Kidney glomerular epithelial cell (primary cell): ENCODE measurements at regions not wholly inside any gene's neighbourhood (a gene's known extent, or its start where the extent isn't known, plus 50 kb on each side); places are given as distances from the start of the nearest gene placed in this dataset.
A peak's percentile ranks its signal among the peaks of the same experiment; 100 is the strongest.

Experiments
- DNase-seq: peaks from one replicate; lab custom pipeline; 2025; lab: John Stamatoyannopoulos, UW

DNA sequence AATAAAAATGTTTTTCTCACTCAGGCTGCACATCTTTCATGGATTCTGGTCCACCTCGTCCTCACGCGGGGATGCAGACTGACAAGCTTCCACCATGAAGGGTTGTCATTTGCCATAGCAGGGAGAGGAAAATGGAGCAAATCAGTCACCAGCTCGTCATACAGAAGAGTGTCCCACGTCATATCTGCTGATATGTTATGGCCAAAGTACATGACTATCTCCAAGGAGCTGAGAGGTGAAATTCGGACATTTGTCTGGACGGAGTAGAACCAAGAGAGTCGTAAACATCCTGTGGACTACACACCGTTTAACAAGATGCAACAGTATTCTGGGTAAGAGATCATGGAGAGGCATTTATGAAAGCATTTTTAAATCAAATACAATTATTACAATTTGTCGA, 75.3 kb upstream of the MYOCD start:
- no peak for DNase-seq

DNA sequence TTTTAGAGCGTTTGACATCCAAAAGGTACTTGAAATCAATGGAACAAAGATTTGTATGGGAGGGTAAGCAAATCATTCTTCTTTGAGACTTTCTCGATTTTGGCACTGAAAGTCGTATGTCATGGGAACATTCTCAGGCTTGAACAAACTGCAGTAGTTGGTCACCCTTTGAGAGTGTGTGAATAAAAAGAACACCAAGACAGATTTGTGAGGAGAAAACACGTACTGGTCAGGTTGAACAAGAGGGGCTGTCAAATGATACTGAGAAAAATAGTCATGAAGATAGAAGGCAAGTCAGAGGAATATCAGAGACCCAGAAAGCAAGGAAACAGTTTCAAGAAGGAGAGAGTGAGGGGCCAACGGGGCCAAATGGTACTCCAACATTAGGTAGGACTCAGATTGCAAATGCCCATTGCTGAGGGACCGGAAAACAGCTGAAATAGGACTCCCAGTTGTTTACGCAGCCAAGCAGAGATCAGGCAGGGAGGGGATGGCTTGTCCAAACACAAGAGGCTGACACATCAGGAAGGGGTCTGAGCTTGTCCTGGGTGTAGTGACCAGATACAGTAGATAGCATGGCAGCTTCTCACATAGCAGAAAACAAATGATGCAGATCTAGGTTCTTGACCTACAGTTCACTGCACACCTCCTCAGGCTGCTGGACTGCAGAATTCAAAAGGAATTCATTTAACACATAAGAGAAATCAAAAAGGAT, 74.5 kb upstream of the MYOCD start:
- DNase-seq = peak; percentile 87

DNA sequence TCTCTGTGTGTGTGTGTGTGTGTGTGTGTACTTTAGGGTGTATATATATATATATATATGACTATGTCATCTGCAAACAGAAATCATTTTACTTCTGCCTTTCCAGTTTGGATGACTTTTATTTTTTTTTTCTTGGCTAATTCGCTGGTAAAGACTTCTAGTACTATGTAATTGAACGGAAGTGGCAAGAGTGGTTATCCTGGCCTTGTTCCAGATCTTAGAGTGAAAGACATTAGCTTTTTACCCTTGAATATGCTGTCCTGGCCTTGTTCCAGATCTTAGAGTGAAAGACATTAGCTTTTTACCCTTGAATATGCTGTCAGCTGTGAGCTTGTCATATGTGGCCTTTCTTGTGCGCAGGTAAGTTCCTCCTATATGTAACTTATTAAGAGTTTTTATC, 72.7 kb upstream of the MYOCD start:
- peak; percentile 41 for DNase-seq

DNA sequence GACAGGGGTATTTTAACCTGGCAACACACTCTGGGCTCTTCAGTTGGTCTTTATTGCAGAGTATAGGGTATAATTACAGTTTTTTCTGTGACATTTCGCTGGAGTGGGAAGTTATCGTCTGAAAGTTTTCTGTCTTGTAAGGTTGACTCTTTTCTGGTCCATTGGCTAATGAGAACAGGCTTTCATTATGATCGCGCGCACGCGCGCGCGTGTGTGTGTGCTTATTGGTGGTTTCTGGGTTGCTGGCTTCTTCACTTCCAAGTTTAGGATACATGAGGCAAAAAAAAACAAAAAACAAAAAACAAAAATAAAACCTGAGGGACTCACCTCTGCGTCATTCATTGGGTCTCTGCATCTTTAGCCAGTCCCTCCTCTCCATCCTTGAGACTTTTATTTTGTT, 68.7 kb upstream of the MYOCD start:
- DNase-seq = no peak

DNA sequence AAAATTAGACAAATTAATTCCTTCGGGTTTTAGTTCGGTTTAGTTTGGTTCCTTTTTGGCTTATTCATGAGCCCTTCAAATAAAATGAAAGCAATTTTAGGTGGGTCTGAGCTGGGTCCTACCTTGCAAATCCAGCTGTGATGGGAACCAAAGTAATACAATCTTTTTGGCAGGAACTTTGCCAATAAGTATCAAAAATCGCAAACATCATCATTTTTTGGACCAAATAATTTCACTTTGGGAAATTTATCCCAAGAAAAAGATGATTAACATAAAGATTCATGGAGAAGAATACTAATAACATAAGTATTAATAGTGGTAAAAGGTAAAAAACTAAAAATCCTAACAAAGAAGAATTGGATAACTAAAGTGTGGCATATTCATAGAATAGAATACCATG, 67.8 kb upstream of the MYOCD start:
- DNase-seq = no peak

DNA sequence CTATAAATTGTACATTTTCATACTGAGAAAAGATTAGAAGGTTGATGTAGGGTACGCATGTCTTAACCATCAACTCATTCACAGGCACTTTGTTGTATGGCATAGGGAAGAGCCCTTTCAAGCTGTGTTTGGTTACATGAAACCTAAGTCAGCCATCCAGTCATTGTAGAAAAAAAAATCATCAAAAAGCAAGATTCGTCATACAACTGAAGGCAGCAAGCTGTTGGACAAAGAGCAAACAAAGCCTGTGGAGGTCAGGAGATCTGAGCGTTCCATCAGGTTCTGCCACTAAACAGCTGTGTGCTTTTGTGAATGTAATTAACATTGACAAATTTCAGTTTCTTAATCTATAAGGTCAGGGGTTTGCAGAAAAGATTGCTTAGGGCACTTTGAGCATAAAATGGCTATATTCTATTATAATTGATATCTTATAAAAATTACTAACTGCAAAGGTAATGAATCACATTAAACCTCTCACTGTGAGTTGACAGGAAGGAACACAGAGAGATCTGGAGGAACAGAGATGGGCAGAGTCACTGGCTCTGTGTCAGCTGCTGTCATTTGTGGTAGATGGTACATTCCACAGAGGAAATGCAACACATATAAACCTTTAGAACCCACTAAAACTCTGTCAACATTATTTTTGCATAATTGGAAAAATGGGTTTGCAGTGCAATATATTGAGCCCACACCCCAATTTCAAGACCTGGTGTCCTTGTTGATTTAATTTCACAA, 66.3 kb upstream of the MYOCD start:
- DNase-seq = no peak

DNA sequence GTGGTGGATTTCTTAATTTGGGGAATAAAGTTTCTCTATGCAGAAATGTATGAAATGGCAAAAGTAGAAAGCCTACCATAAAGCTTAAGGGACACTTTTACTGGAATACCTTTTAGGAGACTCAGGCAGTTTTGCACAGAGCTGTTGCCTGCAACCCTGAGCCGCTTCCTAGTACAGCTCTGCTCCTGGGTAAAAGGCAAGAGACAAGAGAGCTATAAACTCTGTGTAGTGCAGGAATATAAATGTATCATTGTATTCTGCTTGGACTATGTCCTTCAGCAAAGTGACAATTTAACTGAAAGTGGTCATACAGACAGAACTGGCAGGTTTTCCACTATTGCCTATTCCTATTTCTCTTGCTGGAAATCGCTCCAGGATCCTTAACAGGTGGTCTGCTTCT, 65.3 kb upstream of the MYOCD start:
- no peak for DNase-seq

DNA sequence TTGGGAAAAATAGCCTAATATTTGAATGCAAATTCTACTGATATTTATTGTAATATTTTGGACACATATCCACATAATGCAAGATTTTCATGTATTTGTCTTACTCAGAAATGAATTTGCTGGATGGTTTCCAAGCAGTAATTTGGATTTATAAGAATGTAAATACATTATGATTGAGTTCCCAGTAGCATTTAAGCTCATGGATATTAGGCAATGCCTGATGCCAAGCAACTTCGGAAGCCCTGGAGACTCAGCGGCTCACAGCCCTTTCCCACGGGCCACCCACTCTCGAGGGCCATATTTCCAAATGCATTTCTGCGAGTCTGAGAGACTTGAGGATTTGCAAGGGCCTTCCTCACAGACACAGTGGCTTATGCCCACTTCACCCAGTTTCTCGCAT, 62.1 kb upstream of the MYOCD start:
- no peak for DNase-seq

DNA sequence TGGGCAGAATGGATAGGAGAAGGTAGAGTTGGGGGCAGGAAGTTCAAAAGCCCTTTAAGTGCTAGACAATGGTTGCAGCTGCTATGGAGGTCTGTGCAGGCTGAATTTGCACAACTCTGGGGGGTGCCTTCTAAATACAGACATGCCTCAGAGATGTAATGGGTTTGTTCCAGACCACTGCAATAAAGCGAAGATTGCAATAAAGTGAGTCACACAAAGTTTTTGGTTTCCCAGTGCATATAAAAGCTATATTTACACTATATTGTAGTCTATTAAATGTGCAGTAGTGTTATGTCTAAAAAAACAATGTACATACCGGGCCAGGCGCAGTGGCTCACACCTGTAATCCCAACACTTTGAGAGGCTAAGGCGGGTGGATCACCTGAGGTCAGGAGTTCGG, 60.5 kb upstream of the MYOCD start:
- DNase-seq = no peak

DNA sequence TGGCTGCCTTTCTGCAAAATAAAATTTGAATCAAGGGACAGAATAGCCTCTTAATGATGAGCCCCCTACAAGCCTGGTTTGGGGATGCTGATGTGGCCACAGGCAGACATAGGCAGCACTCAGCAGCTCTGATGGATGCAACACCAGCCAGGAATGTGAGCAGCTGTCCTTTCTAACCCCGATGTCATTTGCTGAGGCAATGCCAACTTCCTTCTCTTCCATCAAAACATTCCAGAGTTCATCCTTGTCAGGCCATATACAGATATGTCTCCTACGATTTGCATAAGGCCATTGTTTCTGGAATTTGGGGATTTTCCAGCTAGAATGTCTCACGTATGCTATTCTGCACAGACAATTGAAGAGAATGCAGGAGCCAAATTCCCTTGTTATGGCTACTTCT, 52.1 kb upstream of the MYOCD start:
- peak; percentile 67 for DNase-seq
